ENCODE measurements at regions not wholly inside any gene's neighbourhood (a gene's known extent, or its start where the extent isn't known, plus 50 kb on each side); places are given as distances from the start of the nearest gene placed in this dataset.

DNA sequence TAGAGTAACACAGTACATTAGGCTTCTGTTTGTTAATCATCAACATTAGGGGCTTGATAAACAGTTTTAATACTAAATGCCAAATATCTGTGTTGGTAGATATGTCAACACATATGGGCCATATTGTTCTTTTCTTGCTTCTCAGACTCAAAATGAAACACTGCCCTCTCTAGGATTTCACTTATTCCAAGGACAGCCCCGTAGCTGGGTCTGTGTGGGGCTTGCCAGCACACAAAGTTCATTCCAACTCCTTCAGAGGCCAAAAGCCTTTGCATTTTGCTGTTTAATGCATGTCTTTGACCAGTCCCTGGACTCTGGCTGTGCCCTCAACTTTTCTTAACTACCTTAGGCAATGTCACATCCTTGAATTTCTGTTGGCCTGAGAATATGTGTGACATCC, 102.0 kb upstream of the ZNF827 start:
- Histone ChIP-seq H3K9me3 (no peaks in the 10 kb centered on the region), H3K27me3 (no peaks in the 10 kb centered on the region), H3K27ac (no peak overlapping the region), H3K36me3 (no peaks in the 10 kb centered on the region), H3K4me1 (no peaks in the 10 kb centered on the region), H3K4me3 (no peak overlapping the region)
- DNase-seq, result no peak
- intact Hi-C loops (cut with DNase I), result no loop called here
- 30 to 53% methylated on average over 1 of the region's 1 CpG for WGBS, 2 donors
- TF ChIP-seq EP300 (IDR thresholded peaks at IDR 0.05) (no peak), POLR2A (IDR thresholded peaks at IDR 0.05) (no peak)
- TF ChIP-seq, protein P1, sequence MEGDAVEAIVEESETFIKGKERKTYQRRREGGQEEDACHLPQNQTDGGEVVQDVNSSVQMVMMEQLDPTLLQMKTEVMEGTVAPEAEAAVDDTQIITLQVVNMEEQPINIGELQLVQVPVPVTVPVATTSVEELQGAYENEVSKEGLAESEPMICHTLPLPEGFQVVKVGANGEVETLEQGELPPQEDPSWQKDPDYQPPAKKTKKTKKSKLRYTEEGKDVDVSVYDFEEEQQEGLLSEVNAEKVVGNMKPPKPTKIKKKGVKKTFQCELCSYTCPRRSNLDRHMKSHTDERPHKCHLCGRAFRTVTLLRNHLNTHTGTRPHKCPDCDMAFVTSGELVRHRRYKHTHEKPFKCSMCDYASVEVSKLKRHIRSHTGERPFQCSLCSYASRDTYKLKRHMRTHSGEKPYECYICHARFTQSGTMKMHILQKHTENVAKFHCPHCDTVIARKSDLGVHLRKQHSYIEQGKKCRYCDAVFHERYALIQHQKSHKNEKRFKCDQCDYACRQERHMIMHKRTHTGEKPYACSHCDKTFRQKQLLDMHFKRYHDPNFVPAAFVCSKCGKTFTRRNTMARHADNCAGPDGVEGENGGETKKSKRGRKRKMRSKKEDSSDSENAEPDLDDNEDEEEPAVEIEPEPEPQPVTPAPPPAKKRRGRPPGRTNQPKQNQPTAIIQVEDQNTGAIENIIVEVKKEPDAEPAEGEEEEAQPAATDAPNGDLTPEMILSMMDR (IDR thresholded peaks at IDR 0.05), result no peak

DNA sequence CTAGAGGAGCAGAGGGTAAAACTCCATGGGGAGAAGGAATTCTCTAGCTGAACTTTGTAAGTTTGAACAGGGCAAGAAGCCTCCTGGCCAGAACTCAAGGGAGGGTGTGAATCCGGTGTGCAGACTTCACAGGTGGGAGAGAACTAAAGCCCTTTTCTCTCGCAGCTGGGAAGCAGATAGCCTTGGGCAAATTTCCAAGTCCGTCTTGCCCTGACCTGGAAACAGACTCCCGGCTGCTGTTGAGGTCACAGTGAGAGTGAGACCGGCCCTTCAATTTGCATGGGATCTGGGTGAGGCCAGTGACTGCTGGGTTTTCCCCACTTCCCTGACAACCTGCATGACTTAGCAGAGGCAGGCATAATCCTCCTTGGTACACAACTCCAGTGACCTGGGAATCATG, 94.5 kb upstream of the ZNF827 start:
- no peaks in the 10 kb centered on the region for H3K9me3 ChIP-seq
- no peak for DNase-seq
- TF ChIP-seq POLR2A (IDR thresholded peaks at IDR 0.05) (no peak), EP300 (IDR thresholded peaks at IDR 0.05) (no peak), POLR2AphosphoS5 (IDR thresholded peaks at IDR 0.05) (no peak)
- TF ChIP-seq, protein P1 (IDR thresholded peaks at IDR 0.05), result no peak
- H3K27ac ChIP-seq, result no peak overlapping the region
- H3K36me3 ChIP-seq, result no peaks in the 10 kb centered on the region
- no peaks in the 10 kb centered on the region for H3K4me1 ChIP-seq
- intact Hi-C loops (cut with DNase I), result no loop called here
- H3K27me3 ChIP-seq, result no peaks in the 10 kb centered on the region
- WGBS, 2 donors, result 10 to 57% methylated on average over 5 of the region's 5 CpGs
- no peak overlapping the region for H3K4me3 ChIP-seq

DNA sequence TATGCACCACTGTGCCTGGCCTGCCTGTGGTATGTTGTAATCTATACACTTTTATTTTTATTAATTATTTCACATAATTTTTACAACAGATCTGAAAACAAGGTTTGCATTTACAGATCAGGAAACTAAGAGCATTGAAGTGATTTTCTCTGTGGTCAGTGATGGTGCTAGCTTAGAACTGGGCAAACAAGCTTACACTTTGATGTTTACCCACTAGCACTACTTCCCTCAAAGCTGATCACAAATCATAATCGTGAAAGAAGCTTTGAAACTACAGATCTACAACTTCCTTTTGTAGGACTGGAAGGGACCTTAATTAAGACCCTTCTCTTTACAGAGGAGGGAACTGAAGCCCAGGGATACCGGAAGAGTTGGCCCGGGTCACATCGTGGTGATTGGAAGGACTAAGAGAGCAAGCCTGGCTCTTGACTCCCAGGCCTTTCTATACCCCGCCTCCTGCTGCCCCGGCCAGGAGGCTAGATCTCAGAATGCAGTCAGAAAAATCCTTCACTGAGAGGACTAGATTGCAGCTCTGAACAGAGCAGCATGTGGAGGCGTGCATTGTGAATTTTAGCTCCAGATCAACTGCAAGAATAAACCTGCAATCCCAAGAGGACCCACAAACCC, 93.7 kb upstream of the ZNF827 start:
- no peak overlapping the region for H3K27ac ChIP-seq
- H3K4me1 ChIP-seq, result no peaks in the 10 kb centered on the region
- H3K36me3 ChIP-seq, result no peaks in the 10 kb centered on the region
- no peaks in the 10 kb centered on the region for H3K27me3 ChIP-seq
- intact Hi-C loops (cut with DNase I), result no loop called here
- H3K4me3 ChIP-seq, result no peak overlapping the region
- 25 to 38% methylated on average over 7 of the region's 7 CpGs for WGBS, 2 donors
- no peaks in the 10 kb centered on the region for H3K9me3 ChIP-seq
- TF ChIP-seq, protein P1 (IDR thresholded peaks at IDR 0.05), result no peak
- TF ChIP-seq POLR2A (IDR thresholded peaks at IDR 0.05), result no peak
- no peak for TF ChIP-seq POLR2AphosphoS5 (IDR thresholded peaks at IDR 0.05)
- TF ChIP-seq EP300 (IDR thresholded peaks at IDR 0.05), result no peak
- no peak for DNase-seq

GRCh38 chr4:146029939-146030710, 91.5 kb upstream of the ZNF827 start:
- no peaks in the 10 kb centered on the region for H3K27me3 ChIP-seq
- no peak for DNase-seq
- 19 to 32% methylated on average over 8 of the region's 8 CpGs for WGBS, 2 donors
- H3K4me1 ChIP-seq, result no peaks in the 10 kb centered on the region
- no peaks in the 10 kb centered on the region for H3K36me3 ChIP-seq
- H3K9me3 ChIP-seq, result no peaks in the 10 kb centered on the region
- no peak overlapping the region for H3K27ac ChIP-seq
- TF ChIP-seq EP300 (IDR thresholded peaks at IDR 0.05) (no peak), POLR2A (IDR thresholded peaks at IDR 0.05) (no peak), POLR2AphosphoS5 (IDR thresholded peaks at IDR 0.05) (no peak)
- TF ChIP-seq, protein P1 (IDR thresholded peaks at IDR 0.05), result no peak
- intact Hi-C loops (cut with DNase I), result no loop called here
- no peak overlapping the region for H3K4me3 ChIP-seq

Data from sigmoid colon (tissue), 6 donors.